ENCODE measurements at regions not wholly inside any gene's neighbourhood (a gene's known extent, or its start where the extent isn't known, plus 50 kb on each side); places are given as distances from the start of the nearest gene placed in this dataset.

DNA sequence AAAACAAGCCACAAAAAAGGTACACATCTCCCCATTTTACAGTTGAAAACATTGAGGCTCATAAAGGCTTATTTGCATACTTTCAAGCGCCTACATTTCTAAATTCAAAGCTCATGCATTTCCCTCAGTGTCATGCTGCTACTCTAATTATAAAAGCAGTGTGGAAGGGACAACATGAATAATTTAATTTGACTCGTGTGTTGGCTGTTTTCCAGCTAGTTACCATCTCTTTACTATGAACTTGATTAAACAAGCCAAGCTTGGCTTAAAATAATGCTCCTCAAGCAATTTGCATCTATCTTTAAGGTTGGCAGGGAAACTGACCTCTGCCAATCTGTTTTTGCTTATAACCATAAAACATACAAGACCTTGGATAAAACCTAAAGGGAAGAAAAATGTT, 252.5 kb upstream of the NEIL3 start:
- no peak for DNase-seq

DNA sequence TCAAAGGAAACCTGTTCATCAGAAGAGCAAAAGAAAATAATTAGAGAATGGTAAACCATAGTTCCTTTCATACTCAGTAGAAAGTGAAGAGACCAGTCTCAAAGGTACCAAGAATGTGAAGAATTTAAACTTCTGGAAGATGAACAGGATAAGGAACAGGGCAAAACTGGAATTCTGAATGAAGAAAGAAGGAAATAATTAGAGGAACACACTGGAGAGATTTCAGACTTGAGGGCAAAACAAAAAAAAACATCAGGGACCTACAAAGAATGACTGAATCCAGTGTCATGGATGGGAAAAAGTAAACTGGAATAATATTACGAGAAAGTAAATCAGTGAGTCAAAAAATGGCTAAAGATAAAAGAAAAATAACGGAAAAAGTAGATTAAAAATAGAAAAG, 245.6 kb upstream of the NEIL3 start:
- DNase-seq = no peak

DNA sequence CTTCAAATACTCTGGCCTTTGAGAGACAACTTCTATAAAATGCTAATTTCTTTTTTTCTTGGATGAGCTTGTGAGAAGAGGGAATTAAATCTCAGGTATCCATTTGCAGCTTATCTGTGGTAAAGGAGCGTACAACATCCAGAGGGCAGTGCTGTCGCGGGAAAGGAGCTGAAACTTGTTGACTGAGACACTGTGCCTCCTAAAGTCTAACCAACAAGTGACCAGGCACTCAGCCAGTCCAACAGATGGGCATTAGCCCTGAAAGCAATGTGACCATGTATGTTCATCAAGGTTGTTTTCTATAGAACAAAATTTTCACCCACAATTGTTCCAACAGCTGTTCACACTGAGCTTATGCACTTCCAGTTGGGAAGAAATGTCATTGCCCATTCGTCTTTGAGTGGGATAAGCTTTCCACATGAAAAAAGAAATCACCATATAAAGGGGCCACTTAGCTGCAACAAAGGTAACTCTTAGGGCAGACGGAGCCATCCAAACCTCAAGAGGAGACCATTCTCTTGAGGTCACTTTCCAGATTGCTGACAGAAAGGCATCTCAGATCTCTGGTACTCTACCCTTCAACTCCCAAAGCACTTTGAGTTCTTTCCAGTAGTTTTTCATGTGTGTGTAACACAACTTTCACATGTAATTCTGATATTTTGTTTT, 244.8 kb upstream of the NEIL3 start:
- no peak for DNase-seq

DNA sequence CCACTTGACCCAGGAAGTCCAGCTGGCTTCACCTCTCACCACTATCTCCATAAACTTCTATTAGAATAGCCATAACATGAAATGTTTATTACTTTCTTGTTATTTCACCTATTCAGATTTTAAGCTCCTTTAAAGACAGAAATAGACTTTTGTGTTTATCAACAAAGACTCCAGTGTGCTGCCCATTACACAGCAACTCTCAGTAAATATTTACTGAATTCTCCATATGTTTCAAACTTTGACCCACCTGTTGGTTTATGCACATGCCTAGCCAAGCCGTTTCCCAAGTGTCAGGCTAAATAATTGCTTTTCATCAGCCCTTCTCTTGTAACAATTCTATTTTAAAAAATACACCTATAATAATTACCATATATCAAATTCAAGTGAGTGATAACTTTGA, 242.9 kb upstream of the NEIL3 start:
- no peak for DNase-seq

DNA sequence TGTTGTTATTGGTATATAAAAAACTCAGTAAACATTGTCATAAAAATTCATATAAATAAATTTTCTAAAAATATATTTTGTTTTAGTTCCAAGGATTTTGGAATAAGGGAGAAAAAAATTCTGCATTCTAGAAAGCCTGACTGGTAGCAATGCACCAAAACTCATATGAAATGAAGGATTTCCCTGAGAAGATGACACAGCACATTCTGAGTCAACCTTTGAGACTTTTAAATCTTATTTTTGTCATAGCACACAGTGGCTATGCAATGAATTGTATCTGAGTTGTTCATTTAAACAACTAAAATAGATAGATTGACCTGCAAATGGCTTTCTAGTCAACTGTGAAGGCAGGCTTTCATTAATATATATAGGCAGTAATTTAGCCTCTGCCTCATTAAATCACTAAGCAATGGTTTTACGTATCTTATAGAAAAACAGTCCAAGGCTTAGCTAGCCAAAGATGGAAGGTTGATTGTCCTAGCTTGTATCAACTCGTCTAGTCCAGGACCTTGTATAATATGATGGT, 239.1 kb upstream of the NEIL3 start:
- no peak for DNase-seq

DNA sequence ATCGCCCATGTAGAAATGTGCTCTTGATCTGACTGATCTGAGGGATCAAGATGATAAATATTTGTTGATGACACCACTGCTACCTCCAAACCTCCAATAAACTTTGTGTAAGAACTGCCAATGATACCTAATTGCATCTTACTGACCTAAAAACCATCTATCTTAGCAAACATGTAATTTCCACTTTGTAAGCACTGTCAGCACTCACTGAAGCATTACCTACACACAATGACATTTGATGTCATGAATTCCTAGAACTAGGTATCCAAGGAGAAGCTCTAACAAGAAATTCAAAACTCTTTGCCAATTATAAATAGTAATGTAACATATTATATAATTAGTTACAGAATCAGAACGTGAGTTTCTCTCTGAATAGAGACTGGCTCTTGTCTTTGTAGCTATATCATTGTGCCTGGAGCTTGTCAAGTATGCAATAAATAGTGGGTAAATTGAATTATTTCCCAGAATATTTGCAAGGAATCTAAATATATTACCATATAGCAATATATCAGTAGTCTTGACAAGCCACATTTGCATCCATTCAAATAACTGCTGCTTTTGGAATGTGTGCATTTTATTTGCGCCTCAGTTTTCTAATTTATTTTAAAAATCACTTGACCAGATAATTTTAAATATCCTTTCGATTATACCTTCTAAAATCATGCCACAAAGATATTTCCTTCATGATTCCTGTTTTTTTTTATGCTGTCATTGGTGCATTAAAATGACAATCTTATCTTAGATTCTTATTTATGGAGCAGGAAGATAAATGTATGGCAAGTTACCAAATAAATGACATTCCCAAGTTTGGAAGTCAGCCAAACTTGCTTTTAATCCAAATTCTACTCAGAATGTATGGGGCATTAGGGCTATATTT, 232.3 kb upstream of the NEIL3 start:
- no peak for DNase-seq

DNA sequence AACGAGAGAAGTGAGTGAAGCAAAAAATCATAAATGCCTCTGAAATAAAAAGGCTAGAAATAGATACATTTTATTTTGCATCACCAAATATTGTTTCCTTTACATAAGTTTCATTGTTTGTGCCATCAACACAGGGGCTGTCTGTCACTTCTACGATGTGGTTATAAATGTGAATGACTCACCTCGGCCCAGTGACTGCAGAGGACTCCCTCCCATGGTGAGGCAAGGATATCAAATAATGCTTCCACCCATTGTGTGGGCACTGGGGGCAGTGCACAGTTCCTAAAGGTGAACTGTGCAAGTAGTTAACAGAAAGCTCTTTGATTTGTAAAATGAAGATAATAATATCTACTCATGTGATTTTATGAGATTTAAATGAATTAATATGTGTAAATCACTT, 230.3 kb upstream of the NEIL3 start:
- no peak for DNase-seq

DNA sequence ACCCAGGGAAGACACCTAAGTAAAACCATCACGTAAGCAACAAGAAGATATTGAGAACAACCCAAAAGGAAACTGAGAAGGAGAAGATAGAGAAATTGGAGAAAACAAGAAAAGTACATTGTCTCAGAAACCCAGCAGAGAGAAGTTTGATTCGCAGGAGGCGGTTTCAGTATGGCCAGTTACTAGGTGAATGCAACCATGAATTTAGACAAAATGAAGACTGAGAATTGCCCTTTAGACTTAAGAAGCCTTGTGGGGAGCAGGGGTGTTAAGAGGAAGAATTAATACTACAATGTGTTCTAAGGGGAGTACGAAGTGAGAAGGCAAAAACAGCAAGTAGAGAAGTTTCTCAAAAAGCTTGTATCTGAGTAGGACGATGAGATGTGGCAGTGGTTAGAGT, 229.3 kb upstream of the NEIL3 start:
- DNase-seq = no peak

DNA sequence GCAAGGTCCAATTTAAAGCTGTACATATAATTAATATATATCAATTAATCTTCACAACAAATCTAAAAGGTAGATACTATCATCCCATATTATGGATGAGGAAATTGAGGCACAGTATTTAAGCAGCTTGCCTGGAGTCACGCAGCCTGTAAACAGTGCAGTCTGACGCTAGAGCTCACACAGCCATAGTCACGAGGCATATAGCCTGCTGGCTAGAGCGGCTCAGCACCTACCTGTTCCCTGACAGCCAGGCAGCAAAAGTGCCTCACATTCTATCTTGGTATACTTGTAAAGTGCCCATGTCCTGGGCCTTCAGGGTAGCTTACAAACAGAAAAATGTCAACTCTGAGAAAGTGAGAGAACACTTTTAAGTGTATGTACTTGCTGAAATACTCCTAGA, 222.6 kb upstream of the NEIL3 start:
- DNase-seq = no peak

DNA sequence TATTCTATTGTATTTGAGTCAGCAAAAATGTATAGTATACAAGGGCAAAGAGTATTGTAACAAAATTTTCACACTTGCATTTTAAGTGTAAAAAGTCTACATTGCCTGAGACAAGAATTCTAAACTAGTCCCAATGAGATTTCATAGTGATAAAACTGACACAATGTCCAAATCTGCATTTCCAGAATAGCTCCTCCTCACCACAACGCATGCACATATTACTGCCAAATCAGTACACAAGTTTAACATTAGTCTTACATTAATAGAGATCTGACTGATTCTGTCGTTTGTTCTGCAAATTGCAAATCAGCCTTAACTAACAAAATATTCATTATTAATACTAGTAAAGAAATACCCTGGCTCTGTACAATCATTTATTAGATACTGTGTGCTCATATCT, 222.2 kb upstream of the NEIL3 start:
- DNase-seq = no peak

DNA sequence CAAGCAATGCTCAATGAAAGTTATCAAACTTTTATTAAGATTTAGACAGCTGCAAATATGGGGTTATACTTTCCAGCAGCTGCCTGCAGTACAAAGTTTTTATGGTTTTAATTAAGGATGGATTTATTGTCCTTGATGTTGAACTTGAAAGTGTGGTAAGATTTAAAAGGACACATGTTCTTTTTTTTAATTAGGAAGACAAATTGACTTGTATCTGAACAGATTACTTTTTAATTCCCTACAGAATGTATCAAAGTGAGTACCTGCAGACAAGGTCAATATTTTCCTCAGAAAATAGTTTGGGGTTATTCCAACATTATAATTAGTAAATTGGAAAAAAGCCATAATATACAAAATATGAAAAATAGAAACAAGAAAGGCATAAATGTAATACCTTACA, 218.2 kb upstream of the NEIL3 start:
- DNase-seq = no peak

DNA sequence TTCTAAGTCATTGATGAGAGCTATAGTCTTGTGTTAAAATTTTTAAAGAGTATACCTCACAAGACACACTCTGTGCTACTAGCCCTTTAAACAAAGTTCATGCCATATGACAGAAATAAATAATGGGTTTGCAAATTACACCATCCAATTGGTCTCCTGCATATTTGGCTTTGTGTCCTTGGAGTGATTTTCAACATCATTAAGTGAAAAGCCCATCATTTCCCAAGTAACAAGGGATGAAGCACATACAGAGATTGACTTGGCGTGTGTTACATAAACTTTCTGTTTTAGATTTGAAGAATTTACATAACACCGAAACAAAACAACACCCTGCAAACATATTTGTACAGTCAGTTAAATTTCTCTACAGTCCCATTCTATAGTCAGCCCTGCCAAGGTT, 216.9 kb upstream of the NEIL3 start:
- DNase-seq = no peak

DNA sequence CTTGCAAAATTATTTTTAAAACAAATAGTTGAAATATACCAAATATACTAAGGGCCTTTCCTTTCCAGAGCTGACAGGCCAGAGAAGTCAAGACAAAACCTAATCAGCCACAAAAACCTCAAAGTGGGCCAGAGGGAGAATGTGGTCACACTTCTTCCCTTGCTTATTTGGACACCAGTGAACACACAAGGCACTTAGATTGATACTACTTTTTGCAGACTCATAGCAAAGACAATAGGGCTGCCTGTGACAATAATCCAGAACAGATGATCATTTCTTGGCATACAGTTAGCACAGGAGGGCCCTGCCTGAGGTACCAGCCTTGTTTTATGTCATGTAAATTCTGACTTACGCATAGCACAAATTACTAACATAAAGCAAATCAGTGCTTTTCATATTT, 215.7 kb upstream of the NEIL3 start:
- no peak for DNase-seq

DNA sequence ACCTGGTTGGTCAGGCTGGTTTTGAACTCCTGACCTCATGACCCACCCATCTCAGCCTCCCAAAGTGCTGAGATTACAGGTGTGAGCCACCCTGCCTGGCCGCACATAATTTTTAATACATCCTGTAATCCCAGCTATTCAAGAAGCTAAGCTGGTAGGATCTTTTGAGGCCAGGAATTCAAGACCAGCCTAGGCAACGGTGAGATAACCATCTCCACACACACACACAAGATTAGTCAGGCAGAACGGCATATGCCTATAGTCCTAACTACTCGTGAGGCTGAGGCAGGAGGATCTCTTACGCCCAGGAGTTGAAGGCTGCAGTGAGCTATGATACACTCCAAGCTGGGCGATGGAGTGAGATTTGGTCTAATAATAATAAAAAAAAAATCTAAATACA, 212.4 kb upstream of the NEIL3 start:
- no peak for DNase-seq

DNA sequence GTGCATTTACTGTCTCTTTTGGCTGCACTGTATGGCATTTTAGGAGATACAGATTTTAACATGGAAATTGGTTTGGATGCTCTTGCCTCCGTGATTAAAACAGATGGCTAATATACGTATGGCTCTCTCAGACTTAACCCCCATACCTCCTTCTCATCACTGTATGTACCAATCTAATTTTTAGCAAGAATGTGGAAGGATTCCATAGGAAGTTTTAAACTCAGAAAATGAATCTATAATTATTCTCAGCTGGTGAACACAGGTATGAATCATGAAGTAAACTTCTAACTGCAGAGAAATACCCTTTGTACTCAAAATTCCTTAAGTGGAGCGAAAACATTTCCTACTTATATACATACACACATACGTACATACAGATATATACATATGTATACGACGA, 210.5 kb upstream of the NEIL3 start:
- no peak for DNase-seq

DNA sequence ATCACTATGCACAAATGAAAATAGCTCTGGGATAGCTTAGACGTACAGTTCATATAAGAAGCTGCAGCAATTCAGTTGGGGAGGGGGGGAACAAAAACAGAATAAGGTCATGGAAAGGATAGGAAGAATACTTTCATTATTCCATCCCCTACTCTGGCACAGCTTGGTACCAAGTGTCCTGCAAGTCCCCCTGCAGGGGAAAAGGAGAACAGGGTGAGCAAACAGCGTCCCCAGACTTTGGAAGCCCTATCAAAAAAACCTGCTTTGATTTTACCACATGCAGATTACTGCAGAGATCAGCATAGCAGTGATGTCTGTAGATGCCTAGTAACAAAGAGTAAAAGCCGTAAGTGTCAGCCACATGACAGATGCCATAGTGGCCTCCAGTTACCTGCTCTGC, 209.4 kb upstream of the NEIL3 start:
- DNase-seq = no peak

DNA sequence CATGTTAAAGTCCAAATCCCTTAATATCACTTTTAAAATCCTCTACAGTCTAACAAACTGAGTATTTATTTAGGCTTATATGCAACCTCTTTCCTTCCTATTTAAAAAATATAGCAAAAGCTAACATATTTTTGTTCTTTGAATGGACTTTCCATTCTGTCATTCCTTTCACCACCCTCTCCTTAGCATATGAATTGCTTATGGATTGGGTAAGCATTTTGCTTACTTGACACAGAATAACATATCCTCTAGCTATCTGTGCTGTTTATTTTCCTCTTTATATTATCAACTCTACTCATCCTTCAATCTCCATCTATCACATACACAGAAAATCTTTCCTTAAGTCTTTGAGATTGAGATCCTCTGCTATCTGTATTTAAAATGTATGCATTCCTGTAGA, 206.1 kb upstream of the NEIL3 start:
- DNase-seq = no peak

DNA sequence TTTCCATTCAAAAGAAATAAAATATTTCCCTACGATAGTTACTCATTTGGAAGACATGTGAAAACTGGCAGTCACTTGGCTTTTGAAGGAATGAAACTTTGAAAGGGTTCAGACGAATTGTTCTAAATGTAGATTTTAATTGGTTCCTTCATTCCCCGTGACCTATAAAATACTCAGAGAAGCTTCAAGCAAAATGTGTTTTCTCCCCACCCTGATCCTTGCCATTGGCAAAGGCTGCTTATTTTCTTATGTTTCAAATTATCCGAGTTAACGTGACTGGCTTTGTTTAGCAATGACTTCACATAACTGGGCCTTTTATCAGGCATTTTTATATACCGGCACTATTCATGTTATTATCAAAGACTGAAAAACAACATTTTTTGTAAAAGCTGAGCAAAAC, 204.1 kb upstream of the NEIL3 start:
- DNase-seq = no peak

DNA sequence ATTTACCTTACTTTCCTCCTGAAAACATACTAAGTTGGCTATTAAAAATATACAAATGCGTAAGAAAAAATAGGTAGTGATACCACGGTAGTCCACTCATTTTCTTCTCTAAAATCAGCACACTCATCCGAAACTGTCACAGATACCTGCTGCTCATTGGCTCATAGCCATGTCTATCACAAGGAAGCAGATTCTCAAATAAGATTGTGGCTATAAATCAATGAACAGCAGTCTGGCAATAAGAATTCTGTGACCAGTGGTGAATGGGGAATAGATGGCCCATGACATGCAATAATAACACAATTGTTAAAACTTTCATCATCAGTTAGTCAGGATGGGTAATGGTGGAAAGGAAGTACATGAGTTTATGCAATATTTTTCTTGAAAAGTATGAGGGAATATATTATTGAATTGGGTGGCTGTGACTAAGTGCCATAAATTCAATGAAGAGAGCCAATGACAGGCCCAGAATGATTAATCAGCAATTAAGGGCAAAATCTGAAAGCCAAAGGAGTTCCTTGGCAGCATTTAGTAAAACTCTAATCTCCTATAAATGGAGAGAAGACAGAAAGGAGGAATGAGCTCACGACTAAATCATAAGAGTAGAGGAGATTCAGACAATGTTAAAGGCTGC, 202.3 kb upstream of the NEIL3 start:
- no peak for DNase-seq

DNA sequence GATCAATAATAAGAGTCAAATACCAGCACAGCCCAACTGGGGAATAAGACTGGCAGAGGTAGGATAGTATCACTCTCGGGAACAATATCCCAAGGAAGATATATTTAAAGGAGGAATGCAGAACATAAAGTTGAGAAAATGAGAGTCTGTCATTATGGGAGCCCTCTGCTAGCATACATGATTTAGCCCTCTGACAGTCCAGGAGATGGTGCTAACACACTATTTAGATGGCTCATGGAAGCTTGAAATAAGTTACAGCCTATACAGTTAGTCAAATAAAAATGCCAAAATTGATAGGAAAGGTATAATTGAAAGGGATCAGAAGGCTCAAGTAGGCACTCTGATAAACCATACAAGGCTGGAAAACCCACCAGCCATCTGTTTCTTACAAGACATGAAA, 201.0 kb upstream of the NEIL3 start:
- no peak for DNase-seq

DNA sequence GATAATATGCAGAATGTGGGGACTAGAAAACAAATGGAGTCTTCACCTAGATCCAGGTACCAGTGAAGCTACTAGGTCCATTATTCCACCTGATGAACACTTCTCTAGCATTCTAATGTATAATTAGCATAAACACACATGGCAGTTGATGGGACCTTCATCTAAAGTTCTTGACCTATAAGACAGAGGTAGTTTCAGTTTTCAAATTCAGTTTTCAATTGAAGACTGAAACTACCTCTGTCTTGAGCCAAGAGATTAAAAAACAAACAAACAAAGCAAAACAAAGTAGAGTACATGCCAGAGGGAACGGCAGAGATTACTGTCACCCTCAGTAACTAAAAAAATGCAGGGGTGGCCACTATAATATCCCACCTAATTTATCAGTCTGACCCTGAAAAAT, 199.9 kb upstream of the NEIL3 start:
- DNase-seq = no peak

DNA sequence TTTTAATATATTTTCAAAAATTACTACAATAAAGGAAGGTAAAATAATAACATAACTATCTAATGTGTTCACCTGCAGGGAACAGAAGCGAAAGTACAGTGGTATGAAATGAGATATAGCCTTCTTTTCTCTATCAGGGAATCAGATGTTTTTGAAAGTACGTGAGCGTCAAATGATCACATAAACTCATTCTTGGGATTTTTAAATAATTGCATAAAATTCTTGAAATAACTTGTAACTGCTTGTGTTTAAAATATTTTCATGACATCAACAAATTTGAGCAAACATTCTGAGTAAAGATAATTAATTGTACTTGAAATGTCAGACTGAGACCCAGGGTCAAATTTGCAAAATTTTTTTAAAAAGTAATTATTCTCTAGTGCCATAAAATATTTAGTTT, 193.5 kb upstream of the NEIL3 start:
- no peak for DNase-seq

DNA sequence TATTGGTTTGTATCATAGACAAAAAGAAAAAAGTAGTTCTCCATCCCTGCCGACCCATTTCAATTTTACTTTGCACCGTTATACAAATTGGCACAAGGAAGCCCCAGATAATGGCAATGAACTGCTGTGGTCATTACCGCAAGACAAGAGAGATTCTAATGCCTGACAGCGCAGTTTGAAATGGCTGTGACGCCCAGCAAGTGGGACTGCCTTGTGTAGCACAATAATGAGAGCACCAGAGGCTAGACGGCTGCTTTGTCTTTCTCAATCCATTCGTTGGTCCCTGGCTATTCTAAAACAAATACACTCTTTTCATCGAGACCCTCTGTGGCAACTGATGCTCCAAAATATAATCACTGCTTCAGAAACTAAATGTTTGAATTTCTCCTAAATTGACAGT, 192.4 kb upstream of the NEIL3 start:
- DNase-seq = no peak

DNA sequence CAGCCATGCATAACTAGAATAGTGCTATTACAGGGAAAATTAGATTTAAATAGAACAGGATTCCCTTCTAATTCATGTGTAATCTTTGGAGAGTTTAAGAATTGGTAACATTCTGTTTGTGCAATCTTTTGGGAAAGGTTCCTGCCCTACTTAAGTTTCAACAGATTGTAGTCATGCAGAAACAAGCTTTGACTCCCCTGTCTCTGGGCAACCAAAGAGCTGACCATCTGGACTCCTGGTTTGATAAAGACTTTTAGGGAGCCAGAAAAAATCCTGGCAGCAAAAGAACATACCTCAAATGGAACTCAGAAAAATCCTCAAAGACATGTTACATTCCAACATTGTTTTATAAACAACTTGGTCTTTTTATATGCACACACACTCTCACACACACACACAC, 191.1 kb upstream of the NEIL3 start:
- DNase-seq = no peak

Measured in NCI-H1694 treated with DMSO at 0.1 percent for 48 hours (cell line).